IMR-90 (cell line): ENCODE measurements at regions not wholly inside any gene's neighbourhood (a gene's known extent, or its start where the extent isn't known, plus 50 kb on each side); places are given as distances from the start of the nearest gene placed in this dataset.

Source experiments
- ATAC-seq: fragments of 200-7000 bp; cut with Tn5 transposase; 2 replicates; pipeline ENCODE4 v1.9.1; 2020; ENCODE audit warnings: low read depth, mild to moderate bottlenecking, moderate library complexity
- BruUV-seq: library from RNA; stranded (reverse); fragments of 400-500 nt; replicated peaks from 2 replicates; lab custom pipeline; 2021; lab: Mats Ljungman, UMichigan
- CTCF ChIA-PET: fragments of 300-600 bp; formaldehyde crosslinking; extraction: SDS; loops from one replicate; lab custom pipeline; 2021; ENCODE audit warnings: antibody characterized with exemption; lab: Yijun Ruan, JAX
- POLR2A ChIA-PET: fragments of 300-600 bp; sonication (Branson Sonifier 250); formaldehyde crosslinking; loops from one replicate; lab custom pipeline; 2022; ENCODE audit warnings: antibody characterized with exemption; ENCODE audit not compliant: unreplicated experiment; lab: Charles Lee
- DNase-seq: peaks from one replicate; pipeline ENCODE4 v3.0.0; 2013
- H2AFZ ChIP-seq: replicated peaks from 2 replicates; pipeline ENCODE3; 2013; ENCODE audit warnings: low read length, mild to moderate bottlenecking; ENCODE audit not compliant: poor library complexity
- H2AK5ac ChIP-seq: 2 replicates; pipeline ENCODE4 v1.6.1; 2013; ENCODE audit warnings: low read depth, low read length, inconsistent platforms
- H2AK9ac ChIP-seq: replicated peaks from 2 replicates; pipeline ENCODE3; 2013; ENCODE audit warnings: mild to moderate bottlenecking, low read depth, low read length, moderate library complexity; ENCODE audit not compliant: poor library complexity
- H2BK120ac ChIP-seq: 2 replicates; pipeline ENCODE4 v1.6.1; 2013; ENCODE audit warnings: low read depth, low read length, inconsistent platforms
- H2BK15ac ChIP-seq: 3 replicates; pipeline ENCODE4 v1.6.1; 2013; ENCODE audit warnings: low read depth, low read length, inconsistent platforms
- H2BK20ac ChIP-seq: 2 replicates; pipeline ENCODE4 v1.6.1; 2013; ENCODE audit warnings: low read depth, mild to moderate bottlenecking, inconsistent platforms, low read length, moderate library complexity
- H2BK5ac ChIP-seq: 2 replicates; pipeline ENCODE4 v1.6.1; 2013; ENCODE audit warnings: mild to moderate bottlenecking, low read depth, low read length, inconsistent platforms; ENCODE audit not compliant: poor library complexity, severe bottlenecking
- H3K14ac ChIP-seq: replicated peaks from 2 replicates; pipeline ENCODE4 v1.6.1; 2013; ENCODE audit warnings: low read depth, low read length, inconsistent platforms
- H3K18ac ChIP-seq: 2 replicates; pipeline ENCODE4 v1.6.1; 2013; ENCODE audit warnings: low read depth, low read length, control low read depth
- H3K23ac ChIP-seq: 2 replicates; pipeline ENCODE4 v1.6.1; 2013; ENCODE audit warnings: low read depth, low read length, inconsistent platforms
- H3K27ac ChIP-seq: 2 replicates; pipeline ENCODE4 v1.5.1; 2013; ENCODE audit warnings: mild to moderate bottlenecking, control low read depth, low read length; ENCODE audit not compliant: insufficient read depth
- H3K27me3 ChIP-seq: 2 replicates; pipeline ENCODE4 v1.6.1; 2013; ENCODE audit warnings: low read length; ENCODE audit not compliant: control insufficient read depth, insufficient read depth
- H3K36me3 ChIP-seq: 2 replicates; pipeline ENCODE4 v1.6.1; 2013; ENCODE audit warnings: low read length, mixed read lengths; ENCODE audit not compliant: control insufficient read depth, insufficient read depth
- H3K4ac ChIP-seq: 2 replicates; pipeline ENCODE4 v1.6.1; 2013; ENCODE audit warnings: low read depth, low read length, inconsistent platforms
- H3K4me1 ChIP-seq: 2 replicates; pipeline ENCODE4 v1.6.1; 2013; ENCODE audit warnings: low read length, mixed read lengths; ENCODE audit not compliant: control insufficient read depth, insufficient read depth
- H3K4me2 ChIP-seq: 2 replicates; pipeline ENCODE4 v1.6.1; 2013; ENCODE audit warnings: low read depth, mild to moderate bottlenecking, control low read depth, low read length, moderate library complexity
- H3K4me3 ChIP-seq: 2 replicates; pipeline ENCODE4 v1.5.1; 2013; ENCODE audit warnings: low read depth, mild to moderate bottlenecking, control low read depth, low read length, moderate library complexity; ENCODE audit not compliant: insufficient read depth
- H3K56ac ChIP-seq: 2 replicates; pipeline ENCODE4 v1.6.1; 2013; ENCODE audit warnings: low read length, inconsistent platforms; ENCODE audit not compliant: insufficient read depth; ENCODE audit errors: extremely low read depth
- H3K79me1 ChIP-seq, 2 experiments: 2 replicates each; pipeline ENCODE4 v1.6.1; 2013; ENCODE audit warnings: low read length in 2 of 2, inconsistent platforms in 1 of 2, low read depth in 1 of 2
- H3K9ac ChIP-seq: 2 replicates; pipeline ENCODE4 v1.6.1; 2013; ENCODE audit warnings: low read depth, low read length, control low read depth
- H3K9me1 ChIP-seq: 2 replicates; pipeline ENCODE4 v1.6.1; 2013; ENCODE audit warnings: low read length, inconsistent platforms; ENCODE audit not compliant: insufficient read depth
- H3K9me3 ChIP-seq: 2 replicates; pipeline ENCODE4 v1.6.1; 2013; ENCODE audit warnings: low read length; ENCODE audit not compliant: control insufficient read depth, insufficient read depth
- H4K20me1 ChIP-seq: 2 replicates; pipeline ENCODE4 v1.6.1; 2013; ENCODE audit warnings: low read length, inconsistent platforms; ENCODE audit not compliant: insufficient read depth
- H4K5ac ChIP-seq: 2 replicates; pipeline ENCODE4 v1.6.1; 2013; ENCODE audit warnings: mild to moderate bottlenecking, low read depth, low read length, control low read depth
- H4K8ac ChIP-seq, 2 experiments: 2 replicates each; pipeline ENCODE4 v1.6.1; 2013; ENCODE audit warnings: low read depth in 2 of 2, low read length in 2 of 2, control low read depth in 1 of 2, inconsistent platforms in 1 of 2
- H4K91ac ChIP-seq: 2 replicates; pipeline ENCODE4 v1.6.1; 2013; ENCODE audit warnings: low read depth, low read length, inconsistent platforms; ENCODE audit not compliant: insufficient read depth
- FOS ChIP-seq: fragments of 150-350 bp; IDR thresholded peaks from 2 replicates; pipeline ENCODE4 v1.6.1; 2016; ENCODE audit warnings: low read depth, low read length
- MXI1 ChIP-seq: IDR thresholded peaks from 2 replicates; pipeline ENCODE4 v1.6.1; 2012; ENCODE audit warnings: low read depth, mild to moderate bottlenecking, low read length, moderate library complexity, borderline replicate concordance
- POLR2A ChIP-seq: IDR thresholded peaks from 2 replicates; pipeline ENCODE4 v1.6.1; 2012; ENCODE audit warnings: mild to moderate bottlenecking, low read depth, low read length
- RFX5 ChIP-seq: IDR thresholded peaks from 2 replicates; pipeline ENCODE4 v1.8.0; 2012; ENCODE audit warnings: low read depth, mild to moderate bottlenecking, low read length, moderate library complexity
- SMC3 ChIP-seq: fragments of 150-350 bp; IDR thresholded peaks from 2 replicates; pipeline ENCODE4 v1.6.1; 2016; ENCODE audit warnings: low read depth, mild to moderate bottlenecking, antibody characterized with exemption, low read length, moderate library complexity
- WGBS, 2 experiments: methylation state at CpG; one replicate each; pipeline versions ENCODE4 v1.1.5 to v1.1.7; 2013; ENCODE audit warnings: missing lambda C conversion rate in 2 of 2; ENCODE audit not compliant: insufficient read length in 1 of 2; ENCODE audit errors: extremely low coverage in 2 of 2; 5-methylcytosine and 5-hydroxymethylcytosine counted together
- dilution Hi-C: fragments of 300-500 bp; cut with HindIII; formaldehyde crosslinking; loops from one replicate; pipeline ENCODE4 v1.14.3; 2018; ENCODE audit warnings: low sequenced_read_pairs; ENCODE audit not compliant: unreplicated experiment
- in situ Hi-C: fragments of 300-500 bp; cut with MboI; formaldehyde crosslinking; loops from 3 replicates; pipeline ENCODE4 v1.14.3; 2019; ENCODE audit warnings: low sequenced_read_pairs, inconsistent platforms, mixed read lengths
- intact Hi-C: fragments of 100-400 bp; cut with micrococcal nuclease; formaldehyde crosslinking; loops from 2 replicates; pipeline ENCODE4 v1.10.0; 2022
- TF ChIP-seq, protein P1 (sequence below): fragments of 150-350 bp; IDR thresholded peaks from 2 replicates; pipeline ENCODE4 v1.6.1; 2017; ENCODE audit warnings: mild to moderate bottlenecking, antibody characterized with exemption, low read length, low read depth

GRCh38 chr16:26983426-26983825 is 83.3 kb upstream of the C16orf82 start:
- peak overlapping the region; percentile 66 for H2AFZ ChIP-seq
- peak overlapping the region; percentile 61 for H2BK5ac ChIP-seq
- H3K9me1 ChIP-seq: peaks cover 28% of the 10 kb centered on the region
- DNase-seq: peak; percentile 62
- H3K79me1 ChIP-seq: peaks cover 0 to 3% of the 10 kb centered on the region in 2 experiments; a peak in 1 of 4 replicates
- peak overlapping the region; percentile 81 for H4K5ac ChIP-seq
- ATAC-seq: no peak
- ChIA-PET CTCF (interaction anchor here (1.0 kb wide), 1 partner anchor 127 kb away, joined by 3 read pairs; no protein-coding TSS in a partner anchor), POLR2A (interaction anchor here (0.8 kb wide), 1 partner anchor 10 kb away, joined by 4 read pairs; no protein-coding TSS in a partner anchor)
- H2AK5ac ChIP-seq: peak overlapping the region; percentile 81
- no peak overlapping the region for H3K9ac ChIP-seq
- peak overlapping the region; percentile 73 for H3K4ac ChIP-seq
- no peaks in the 10 kb centered on the region for H3K9me3 ChIP-seq
- peak overlapping the region; percentile 89 for H4K91ac ChIP-seq
- dilution Hi-C loops: no loop called here
- no CpG with 5 or more reads among the region's 2 CpGs for WGBS, 2 experiments
- H3K18ac ChIP-seq: peak overlapping the region; percentile 88; the same call in 1 of the 2 replicates
- H3K23ac ChIP-seq: peak overlapping the region; percentile 22; the same call in 1 of the 2 replicates
- peak; percentile 41; the same call in 1 of the 2 replicates for TF ChIP-seq FOS
- no peak for TF ChIP-seq RFX5
- no peak for TF ChIP-seq MXI1
- no peak for TF ChIP-seq SMC3
- TF ChIP-seq, protein P1, sequence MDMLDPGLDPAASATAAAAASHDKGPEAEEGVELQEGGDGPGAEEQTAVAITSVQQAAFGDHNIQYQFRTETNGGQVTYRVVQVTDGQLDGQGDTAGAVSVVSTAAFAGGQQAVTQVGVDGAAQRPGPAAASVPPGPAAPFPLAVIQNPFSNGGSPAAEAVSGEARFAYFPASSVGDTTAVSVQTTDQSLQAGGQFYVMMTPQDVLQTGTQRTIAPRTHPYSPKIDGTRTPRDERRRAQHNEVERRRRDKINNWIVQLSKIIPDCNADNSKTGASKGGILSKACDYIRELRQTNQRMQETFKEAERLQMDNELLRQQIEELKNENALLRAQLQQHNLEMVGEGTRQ: no peak
- TF ChIP-seq POLR2A: no peak
- peak overlapping the region; percentile 41 to 63 for H4K8ac ChIP-seq
- in situ Hi-C loops: no loop called here
- peak overlapping the region; percentile 98 for H2BK20ac ChIP-seq
- H2BK15ac ChIP-seq: peak overlapping the region; percentile 91
- no peaks in the 10 kb centered on the region for H4K20me1 ChIP-seq
- intact Hi-C loops: no loop called here
- H3K4me2 ChIP-seq: no peak overlapping the region
- H3K56ac ChIP-seq: peak overlapping the region; percentile 62
- no peak overlapping the region for H3K4me3 ChIP-seq
- H2BK120ac ChIP-seq: peak overlapping the region; percentile 83
- H3K4me1 ChIP-seq: peaks cover 38% of the 10 kb centered on the region
- no peak overlapping the region for H2AK9ac ChIP-seq
- H3K27ac ChIP-seq: peak overlapping the region; percentile 75
- no peaks in the 10 kb centered on the region for H3K36me3 ChIP-seq
- H3K27me3 ChIP-seq: no peaks in the 10 kb centered on the region
- BruUV-seq: no TSS peak
- peak overlapping the region; percentile 94; the same call in 1 of the 2 replicates for H3K14ac ChIP-seq
